ENCODE measurements at regions not wholly inside any gene's neighbourhood (a gene's known extent, or its start where the extent isn't known, plus 50 kb on each side); places are given as distances from the start of the nearest gene placed in this dataset.
A peak's percentile ranks its signal among the peaks of the same experiment; 100 is the strongest.
"Not testable (repeated sequence)": the region's sequence is repeated elsewhere in the genome, so short reads cannot be mapped to it uniquely, and the experiment has no call there.

- POLR2A ChIA-PET (ENCODE audit: low non-redundant PET), result no interaction called here
- no peak overlapping the region for H3K27ac ChIP-seq
- TF ChIP-seq, protein P1, sequence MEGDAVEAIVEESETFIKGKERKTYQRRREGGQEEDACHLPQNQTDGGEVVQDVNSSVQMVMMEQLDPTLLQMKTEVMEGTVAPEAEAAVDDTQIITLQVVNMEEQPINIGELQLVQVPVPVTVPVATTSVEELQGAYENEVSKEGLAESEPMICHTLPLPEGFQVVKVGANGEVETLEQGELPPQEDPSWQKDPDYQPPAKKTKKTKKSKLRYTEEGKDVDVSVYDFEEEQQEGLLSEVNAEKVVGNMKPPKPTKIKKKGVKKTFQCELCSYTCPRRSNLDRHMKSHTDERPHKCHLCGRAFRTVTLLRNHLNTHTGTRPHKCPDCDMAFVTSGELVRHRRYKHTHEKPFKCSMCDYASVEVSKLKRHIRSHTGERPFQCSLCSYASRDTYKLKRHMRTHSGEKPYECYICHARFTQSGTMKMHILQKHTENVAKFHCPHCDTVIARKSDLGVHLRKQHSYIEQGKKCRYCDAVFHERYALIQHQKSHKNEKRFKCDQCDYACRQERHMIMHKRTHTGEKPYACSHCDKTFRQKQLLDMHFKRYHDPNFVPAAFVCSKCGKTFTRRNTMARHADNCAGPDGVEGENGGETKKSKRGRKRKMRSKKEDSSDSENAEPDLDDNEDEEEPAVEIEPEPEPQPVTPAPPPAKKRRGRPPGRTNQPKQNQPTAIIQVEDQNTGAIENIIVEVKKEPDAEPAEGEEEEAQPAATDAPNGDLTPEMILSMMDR (conservative IDR thresholded peaks at IDR 0.05; ENCODE audit: low read depth), result no peak
- CTCF ChIA-PET, result no interaction called here
- no peak for DNase-seq (ENCODE audit: low spot score)
Measured at GRCh38 chr11:15685306-15685705, 570.6 kb downstream of the INSC start.

DNA sequence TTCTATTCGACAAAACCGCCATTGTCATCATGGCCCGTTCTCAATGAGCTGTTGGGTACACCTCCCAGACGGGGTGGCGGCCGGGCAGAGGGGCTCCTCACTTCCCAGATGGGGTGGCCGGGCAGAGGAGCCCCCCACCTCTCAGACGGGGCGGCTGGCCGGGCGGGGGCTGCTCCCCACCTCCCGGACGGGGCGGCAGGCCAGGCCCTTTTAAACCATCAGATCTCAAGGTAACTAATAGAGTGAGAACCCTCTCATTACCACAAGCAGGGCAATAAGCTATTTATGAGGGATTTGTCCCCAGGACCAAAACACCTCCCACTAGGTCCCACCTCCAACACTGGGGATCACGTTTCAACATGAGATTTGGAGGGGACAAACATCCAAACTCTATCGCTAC is 571.5 kb downstream of the INSC start:
- DNase-seq (ENCODE audit: low spot score); POLR2A ChIA-PET (ENCODE audit: low non-redundant PET); H3K27ac ChIP-seq: not testable (repeated sequence)
- CTCF ChIA-PET, result interaction anchor here (0.6 kb wide), 1 partner anchor 34 kb away, joined by 5 read pairs; no protein-coding TSS in a partner anchor

DNA sequence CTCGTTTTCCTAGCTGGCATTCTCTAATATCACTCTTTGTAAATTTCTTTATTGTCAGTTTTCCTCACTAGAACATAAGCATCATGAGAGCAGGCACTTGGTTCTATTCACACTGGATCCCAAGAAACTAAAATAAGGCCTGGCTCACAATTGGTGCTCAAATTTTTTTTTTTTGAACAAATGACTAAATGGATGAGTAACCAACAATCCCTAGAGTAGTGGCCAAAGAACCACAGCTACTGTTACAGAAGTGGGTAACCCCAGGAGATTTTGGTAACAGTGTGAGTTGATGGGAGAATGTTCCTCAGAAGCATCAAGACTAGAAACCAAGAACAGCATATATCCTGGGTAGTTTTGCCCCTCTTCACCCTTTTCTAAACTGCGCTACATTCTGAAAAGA is 572.6 kb downstream of the INSC start:
- TF ChIP-seq, protein P1 (conservative IDR thresholded peaks at IDR 0.05; ENCODE audit: low read depth), result no peak
- DNase-seq (ENCODE audit: low spot score), result no peak
- ChIA-PET POLR2A (ENCODE audit: low non-redundant PET) (no interaction called here), CTCF (no interaction called here)
- H3K27ac ChIP-seq, result no peak overlapping the region

DNA sequence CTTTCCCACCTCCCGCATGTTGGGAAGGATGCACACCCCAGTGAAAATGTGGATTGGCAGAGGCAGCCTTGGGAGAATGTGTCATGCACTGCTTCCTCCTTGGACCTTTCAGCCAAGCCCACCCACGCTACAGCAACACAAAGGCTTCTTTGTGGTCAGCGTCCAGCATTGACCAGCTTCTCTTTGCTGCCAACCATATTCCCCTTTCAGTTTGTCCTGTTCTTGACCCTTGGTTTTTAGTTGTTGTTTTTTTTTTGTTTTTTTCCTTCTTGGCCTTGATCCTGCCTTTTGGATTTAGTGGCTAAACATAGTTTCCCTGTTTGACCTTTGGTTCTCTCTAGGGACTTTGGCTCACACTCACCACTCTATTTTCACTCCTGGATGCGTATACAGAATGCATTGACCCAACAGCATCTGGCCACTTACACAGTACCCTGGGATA is 573.6 kb downstream of the INSC start:
- CTCF ChIA-PET, result no interaction called here
- POLR2A ChIA-PET (ENCODE audit: low non-redundant PET), result no interaction called here
- TF ChIP-seq, protein P1 (conservative IDR thresholded peaks at IDR 0.05; ENCODE audit: low read depth), result no peak

GRCh38 chr11:15690320-15690719 is 575.6 kb downstream of the INSC start:
- H3K27ac ChIP-seq, result no peak overlapping the region
- no peak for DNase-seq (ENCODE audit: low spot score)
- CTCF ChIA-PET, result no interaction called here
- POLR2A ChIA-PET (ENCODE audit: low non-redundant PET), result no interaction called here
- TF ChIP-seq, protein P1 (conservative IDR thresholded peaks at IDR 0.05; ENCODE audit: low read depth), result no peak

More for the DNA sequence above, 573.6 kb downstream of the INSC start:
- no peak overlapping the region for H3K27ac ChIP-seq
- no peak for DNase-seq (ENCODE audit: low spot score)

GRCh38 chr11:15692739-15693138 is 578.0 kb downstream of the INSC start:
- POLR2A ChIA-PET (ENCODE audit: low non-redundant PET), result no interaction called here
- no peak overlapping the region for H3K27ac ChIP-seq
- peak; percentile 4 for DNase-seq (ENCODE audit: low spot score)
- CTCF ChIA-PET, result no interaction called here
- TF ChIP-seq, protein P1 (conservative IDR thresholded peaks at IDR 0.05; ENCODE audit: low read depth), result no peak

GRCh38 chr11:15695096-15695721 is 580.5 kb downstream of the INSC start:
- no peak overlapping the region for H3K27ac ChIP-seq
- TF ChIP-seq, protein P1 (conservative IDR thresholded peaks at IDR 0.05; ENCODE audit: low read depth), result no peak
- ChIA-PET CTCF (no interaction called here), POLR2A (ENCODE audit: low non-redundant PET) (no interaction called here)
- DNase-seq (ENCODE audit: low spot score), result no peak

Measured in RWPE1 (cell line).